GM18511 (cell line): ENCODE measurements at regions not wholly inside any gene's neighbourhood (a gene's known extent, or its start where the extent isn't known, plus 50 kb on each side); places are given as distances from the start of the nearest gene placed in this dataset.

Source experiments
- ATAC-seq: cut with Tn5 transposase; IDR thresholded peaks from one replicate; pipeline ENCODE4 v1.9.1; 2021; ENCODE audit warnings: mild to moderate bottlenecking, moderate library complexity; ENCODE audit not compliant: unreplicated experiment

GRCh38 chr10:7028809-7029166 is 382.0 kb downstream of the SFMBT2 start:
- ATAC-seq: no peak

- ATAC-seq: no peak
Observed at GRCh38 chr10:7027913-7028808, 382.7 kb downstream of the SFMBT2 start.

- ATAC-seq: no peak
Observed at GRCh38 chr10:7027237-7027912, 383.5 kb downstream of the SFMBT2 start.

GRCh38 chr10:7026818-7027217 is 384.0 kb downstream of the SFMBT2 start:
- no peak for ATAC-seq

GRCh38 chr10:7025296-7025695 is 385.5 kb downstream of the SFMBT2 start:
- no peak for ATAC-seq

- ATAC-seq: no peak
Observed at GRCh38 chr10:7015457-7015856, 395.4 kb downstream of the SFMBT2 start.

GRCh38 chr10:7014721-7015120 is 396.1 kb downstream of the SFMBT2 start:
- no peak for ATAC-seq

- ATAC-seq: no peak
Observed at GRCh38 chr10:7011994-7012393, 398.8 kb downstream of the SFMBT2 start.

- no peak for ATAC-seq
Observed at GRCh38 chr10:7008645-7009044, 402.2 kb downstream of the SFMBT2 start.

- no peak for ATAC-seq
Observed at GRCh38 chr10:7007600-7008190, 403.1 kb downstream of the SFMBT2 start.

- ATAC-seq: no peak
Observed at GRCh38 chr10:7006566-7006965, 404.3 kb downstream of the SFMBT2 start.

GRCh38 chr10:7003831-7004395 is 406.9 kb downstream of the SFMBT2 start:
- no peak for ATAC-seq

- ATAC-seq: no peak
Observed at GRCh38 chr10:7000061-7000460, 410.8 kb downstream of the SFMBT2 start.

GRCh38 chr10:6999232-6999925 is 411.5 kb downstream of the SFMBT2 start:
- ATAC-seq: no peak

GRCh38 chr10:6997509-6997908 is 413.3 kb downstream of the SFMBT2 start:
- no peak for ATAC-seq

GRCh38 chr10:6996431-6996830 is 414.4 kb downstream of the SFMBT2 start:
- no peak for ATAC-seq

- no peak for ATAC-seq
Observed at GRCh38 chr10:6995831-6996230, 415.0 kb downstream of the SFMBT2 start.

GRCh38 chr10:6995341-6995740 is 415.3 kb upstream of the PRKCQ start:
- ATAC-seq: no peak

GRCh38 chr10:6990891-6991290 is 410.8 kb upstream of the PRKCQ start:
- ATAC-seq: no peak

GRCh38 chr10:6988654-6989053 is 408.6 kb upstream of the PRKCQ start:
- ATAC-seq: no peak

GRCh38 chr10:6987536-6987945 is 407.5 kb upstream of the PRKCQ start:
- ATAC-seq: no peak
